ENCODE measurements at regions not wholly inside any gene's neighbourhood (a gene's known extent, or its start where the extent isn't known, plus 50 kb on each side); places are given as distances from the start of the nearest gene placed in this dataset.

- TF ChIP-seq, protein P1, sequence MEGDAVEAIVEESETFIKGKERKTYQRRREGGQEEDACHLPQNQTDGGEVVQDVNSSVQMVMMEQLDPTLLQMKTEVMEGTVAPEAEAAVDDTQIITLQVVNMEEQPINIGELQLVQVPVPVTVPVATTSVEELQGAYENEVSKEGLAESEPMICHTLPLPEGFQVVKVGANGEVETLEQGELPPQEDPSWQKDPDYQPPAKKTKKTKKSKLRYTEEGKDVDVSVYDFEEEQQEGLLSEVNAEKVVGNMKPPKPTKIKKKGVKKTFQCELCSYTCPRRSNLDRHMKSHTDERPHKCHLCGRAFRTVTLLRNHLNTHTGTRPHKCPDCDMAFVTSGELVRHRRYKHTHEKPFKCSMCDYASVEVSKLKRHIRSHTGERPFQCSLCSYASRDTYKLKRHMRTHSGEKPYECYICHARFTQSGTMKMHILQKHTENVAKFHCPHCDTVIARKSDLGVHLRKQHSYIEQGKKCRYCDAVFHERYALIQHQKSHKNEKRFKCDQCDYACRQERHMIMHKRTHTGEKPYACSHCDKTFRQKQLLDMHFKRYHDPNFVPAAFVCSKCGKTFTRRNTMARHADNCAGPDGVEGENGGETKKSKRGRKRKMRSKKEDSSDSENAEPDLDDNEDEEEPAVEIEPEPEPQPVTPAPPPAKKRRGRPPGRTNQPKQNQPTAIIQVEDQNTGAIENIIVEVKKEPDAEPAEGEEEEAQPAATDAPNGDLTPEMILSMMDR (IDR thresholded peaks at IDR 0.05; ENCODE audit: insufficient read depth, low read depth, low read length): no peak
- TF ChIP-seq EZH2 (IDR thresholded peaks at IDR 0.05; ENCODE audit: insufficient read depth, low read length): no peak
Observed at GRCh38 chr17:13197586-13197985, 179.8 kb upstream of the ELAC2 start.

All from astrocyte (in vitro differentiated cells and primary cell).